WTC11 (cell line): ENCODE measurements at regions not wholly inside any gene's neighbourhood (a gene's known extent, or its start where the extent isn't known, plus 50 kb on each side); places are given as distances from the start of the nearest gene placed in this dataset.

Source experiments
- ATAC-seq: fragments of 200-7000 bp; cut with Tn5 transposase; 2 replicates; pipeline ENCODE4 v1.10.0; 2021; ENCODE audit warnings: mild to moderate bottlenecking, moderate library complexity
- CTCF ChIA-PET: fragments of 300-600 bp; sonication (Branson Sonifier 250); formaldehyde crosslinking; loops from one replicate; lab custom pipeline; 2021; ENCODE audit warnings: antibody characterized with exemption; lab: Charles Lee
- POLR2A ChIA-PET: fragments of 350-600 bp; sonication (Branson Sonifier 250); formaldehyde crosslinking; loops from one replicate; lab custom pipeline; 2021; ENCODE audit warnings: antibody characterized with exemption; lab: Charles Lee
- DNase-seq: peaks from one replicate; pipeline ENCODE4 v3.0.0; 2021; ENCODE audit warnings: low spot score
- H3K27ac Mint-ChIP-seq: 2 replicates; pipeline ENCODE4 v1.8.0; 2021; ENCODE audit warnings: mixed read lengths
- H3K27me3 Mint-ChIP-seq: 2 replicates; pipeline ENCODE4 v1.8.0; 2021; ENCODE audit warnings: low read depth, mild to moderate bottlenecking, moderate library complexity, mixed read lengths
- H3K36me3 Mint-ChIP-seq: 2 replicates; pipeline ENCODE4 v1.8.0; 2021; ENCODE audit warnings: mixed read lengths
- H3K4me1 Mint-ChIP-seq: 2 replicates; pipeline ENCODE4 v1.8.0; 2022; ENCODE audit warnings: mixed read lengths
- H3K4me3 Mint-ChIP-seq: 2 replicates; pipeline ENCODE4 v1.8.0; 2021; ENCODE audit warnings: mild to moderate bottlenecking, moderate library complexity, mixed read lengths
- H3K9me3 Mint-ChIP-seq: 2 replicates; pipeline ENCODE4 v1.8.0; 2021; ENCODE audit warnings: mixed read lengths
- ATF1 ChIP-seq: sonication (generic); formaldehyde crosslinking; IDR thresholded peaks from 2 replicates; pipeline ENCODE4 v1.8.1; 2023; ENCODE audit warnings: mild to moderate bottlenecking, moderate library complexity, missing genetic modification reagents
- EMX1 ChIP-seq: fragments of 250-450 bp; sonication (Bioruptor Pico); IDR thresholded peaks from 2 replicates; pipeline ENCODE4 v1.8.0; 2021; ENCODE audit warnings: mild to moderate bottlenecking
- MXD4 ChIP-seq: fragments of 250-450 bp; sonication (Bioruptor Pico); IDR thresholded peaks from 2 replicates; pipeline ENCODE4 v1.8.0; 2021; ENCODE audit warnings: mild to moderate bottlenecking, moderate library complexity, borderline replicate concordance
- NR2C2 ChIP-seq: sonication (generic); formaldehyde crosslinking; IDR thresholded peaks from 2 replicates; pipeline ENCODE4 v1.8.0; 2022; ENCODE audit warnings: mild to moderate bottlenecking, missing genetic modification reagents
- PRRX2 ChIP-seq: fragments of 250-450 bp; sonication (Bioruptor Pico); IDR thresholded peaks from 2 replicates; pipeline ENCODE4 v1.8.0; 2021; ENCODE audit warnings: mild to moderate bottlenecking
- RORB ChIP-seq: fragments of 250-450 bp; sonication (Bioruptor Pico); IDR thresholded peaks from 2 replicates; pipeline ENCODE4 v1.9.0; 2021; ENCODE audit warnings: mild to moderate bottlenecking
- SMAD3 ChIP-seq: sonication (generic); formaldehyde crosslinking; IDR thresholded peaks from 2 replicates; pipeline ENCODE4 v1.8.0; 2022; ENCODE audit warnings: missing genetic modification reagents, mild to moderate bottlenecking, borderline replicate concordance
- SMAD4 ChIP-seq: sonication (generic); formaldehyde crosslinking; IDR thresholded peaks from 2 replicates; pipeline ENCODE4 v1.8.0; 2022; ENCODE audit warnings: mild to moderate bottlenecking, missing genetic modification reagents
- SP1 ChIP-seq: sonication (generic); formaldehyde crosslinking; conservative IDR thresholded peaks from 2 replicates; pipeline ENCODE4 v1.8.1; 2022; ENCODE audit warnings: missing genetic modification reagents
- TCF7 ChIP-seq: sonication (generic); formaldehyde crosslinking; IDR thresholded peaks from 2 replicates; pipeline ENCODE4 v1.8.0; 2022; ENCODE audit warnings: mild to moderate bottlenecking, low read depth, missing genetic modification reagents, moderate library complexity
- TP53 ChIP-seq: sonication (generic); formaldehyde crosslinking; IDR thresholded peaks from 2 replicates; pipeline ENCODE4 v1.8.1; 2023; ENCODE audit warnings: mild to moderate bottlenecking, missing genetic modification reagents
- ZNF423 ChIP-seq: fragments of 250-450 bp; sonication (Bioruptor Pico); IDR thresholded peaks from 2 replicates; pipeline ENCODE4 v2.1.2; 2022; ENCODE audit warnings: mild to moderate bottlenecking, moderate library complexity
- ZNF671 ChIP-seq: fragments of 250-450 bp; sonication (Bioruptor Pico); IDR thresholded peaks from 2 replicates; pipeline ENCODE4 v1.8.0; 2021; ENCODE audit warnings: mild to moderate bottlenecking
- TF ChIP-seq, protein P1 (sequence below): sonication (generic); formaldehyde crosslinking; IDR thresholded peaks from 2 replicates; pipeline ENCODE4 v1.8.0; 2023; ENCODE audit warnings: mild to moderate bottlenecking, missing genetic modification reagents
- TF ChIP-seq, protein P2 (sequence below): sonication (generic); formaldehyde crosslinking; IDR thresholded peaks from 2 replicates; pipeline ENCODE4 v1.8.0; 2022; ENCODE audit warnings: missing genetic modification reagents
- TF ChIP-seq, protein P3 (sequence below): sonication (generic); formaldehyde crosslinking; IDR thresholded peaks from 2 replicates; pipeline ENCODE4 v1.8.0; 2022; ENCODE audit warnings: mild to moderate bottlenecking, missing genetic modification reagents
- TF ChIP-seq, protein P4 (sequence below): sonication (generic); formaldehyde crosslinking; IDR thresholded peaks from 2 replicates; pipeline ENCODE4 v1.8.1; 2023; ENCODE audit warnings: mild to moderate bottlenecking, moderate library complexity, missing genetic modification reagents
- TF ChIP-seq, protein P5 (sequence below): sonication (generic); formaldehyde crosslinking; IDR thresholded peaks from 2 replicates; pipeline ENCODE4 v1.8.1; 2022; ENCODE audit warnings: low read depth, missing genetic modification reagents, borderline replicate concordance

DNA sequence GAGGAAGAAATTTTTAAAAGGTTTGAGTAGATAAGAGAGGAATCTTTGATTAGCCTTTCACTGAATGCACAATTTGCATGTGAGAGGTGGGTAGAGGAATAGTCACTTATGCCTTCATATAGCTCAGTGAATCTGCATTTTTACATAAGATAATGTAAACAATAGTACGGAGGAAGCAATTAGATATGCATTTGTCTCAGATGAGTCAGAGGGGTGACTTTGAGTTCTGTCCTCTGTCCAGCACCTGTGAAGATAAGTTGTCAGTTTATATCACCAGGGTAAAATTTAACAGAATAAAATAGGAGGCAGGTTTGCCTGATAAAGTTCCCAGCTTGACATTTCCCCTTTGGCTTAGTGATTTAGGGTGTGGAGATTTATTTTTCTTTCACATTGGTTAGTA lies 841.9 kb downstream of the PCDH18 start:
- Mint-ChIP-seq H3K4me3 (no peak overlapping the region), H3K27ac (peak overlapping the region; percentile 30; the same call in 1 of the 2 replicates), H3K36me3 (no peaks in the 10 kb centered on the region), H3K4me1 (peaks cover 34% of the 10 kb centered on the region), H3K9me3 (peaks cover 13% of the 10 kb centered on the region), H3K27me3 (no peaks in the 10 kb centered on the region)
- ChIA-PET POLR2A (no interaction called here), CTCF (interaction anchor here (1.5 kb wide), 1 partner anchor 174 kb away, joined by 5 read pairs; no protein-coding TSS in a partner anchor)
- ATAC-seq (no peak; the same call in 1 of the 2 replicates), DNase-seq (no peak)
- TF ChIP-seq, protein P1, sequence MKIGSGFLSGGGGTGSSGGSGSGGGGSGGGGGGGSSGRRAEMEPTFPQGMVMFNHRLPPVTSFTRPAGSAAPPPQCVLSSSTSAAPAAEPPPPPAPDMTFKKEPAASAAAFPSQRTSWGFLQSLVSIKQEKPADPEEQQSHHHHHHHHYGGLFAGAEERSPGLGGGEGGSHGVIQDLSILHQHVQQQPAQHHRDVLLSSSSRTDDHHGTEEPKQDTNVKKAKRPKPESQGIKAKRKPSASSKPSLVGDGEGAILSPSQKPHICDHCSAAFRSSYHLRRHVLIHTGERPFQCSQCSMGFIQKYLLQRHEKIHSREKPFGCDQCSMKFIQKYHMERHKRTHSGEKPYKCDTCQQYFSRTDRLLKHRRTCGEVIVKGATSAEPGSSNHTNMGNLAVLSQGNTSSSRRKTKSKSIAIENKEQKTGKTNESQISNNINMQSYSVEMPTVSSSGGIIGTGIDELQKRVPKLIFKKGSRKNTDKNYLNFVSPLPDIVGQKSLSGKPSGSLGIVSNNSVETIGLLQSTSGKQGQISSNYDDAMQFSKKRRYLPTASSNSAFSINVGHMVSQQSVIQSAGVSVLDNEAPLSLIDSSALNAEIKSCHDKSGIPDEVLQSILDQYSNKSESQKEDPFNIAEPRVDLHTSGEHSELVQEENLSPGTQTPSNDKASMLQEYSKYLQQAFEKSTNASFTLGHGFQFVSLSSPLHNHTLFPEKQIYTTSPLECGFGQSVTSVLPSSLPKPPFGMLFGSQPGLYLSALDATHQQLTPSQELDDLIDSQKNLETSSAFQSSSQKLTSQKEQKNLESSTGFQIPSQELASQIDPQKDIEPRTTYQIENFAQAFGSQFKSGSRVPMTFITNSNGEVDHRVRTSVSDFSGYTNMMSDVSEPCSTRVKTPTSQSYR (CRISPR knock-in tag), result no peak
- TF ChIP-seq PRRX2 (CRISPR knock-in tag), result no peak
- TF ChIP-seq, protein P2, sequence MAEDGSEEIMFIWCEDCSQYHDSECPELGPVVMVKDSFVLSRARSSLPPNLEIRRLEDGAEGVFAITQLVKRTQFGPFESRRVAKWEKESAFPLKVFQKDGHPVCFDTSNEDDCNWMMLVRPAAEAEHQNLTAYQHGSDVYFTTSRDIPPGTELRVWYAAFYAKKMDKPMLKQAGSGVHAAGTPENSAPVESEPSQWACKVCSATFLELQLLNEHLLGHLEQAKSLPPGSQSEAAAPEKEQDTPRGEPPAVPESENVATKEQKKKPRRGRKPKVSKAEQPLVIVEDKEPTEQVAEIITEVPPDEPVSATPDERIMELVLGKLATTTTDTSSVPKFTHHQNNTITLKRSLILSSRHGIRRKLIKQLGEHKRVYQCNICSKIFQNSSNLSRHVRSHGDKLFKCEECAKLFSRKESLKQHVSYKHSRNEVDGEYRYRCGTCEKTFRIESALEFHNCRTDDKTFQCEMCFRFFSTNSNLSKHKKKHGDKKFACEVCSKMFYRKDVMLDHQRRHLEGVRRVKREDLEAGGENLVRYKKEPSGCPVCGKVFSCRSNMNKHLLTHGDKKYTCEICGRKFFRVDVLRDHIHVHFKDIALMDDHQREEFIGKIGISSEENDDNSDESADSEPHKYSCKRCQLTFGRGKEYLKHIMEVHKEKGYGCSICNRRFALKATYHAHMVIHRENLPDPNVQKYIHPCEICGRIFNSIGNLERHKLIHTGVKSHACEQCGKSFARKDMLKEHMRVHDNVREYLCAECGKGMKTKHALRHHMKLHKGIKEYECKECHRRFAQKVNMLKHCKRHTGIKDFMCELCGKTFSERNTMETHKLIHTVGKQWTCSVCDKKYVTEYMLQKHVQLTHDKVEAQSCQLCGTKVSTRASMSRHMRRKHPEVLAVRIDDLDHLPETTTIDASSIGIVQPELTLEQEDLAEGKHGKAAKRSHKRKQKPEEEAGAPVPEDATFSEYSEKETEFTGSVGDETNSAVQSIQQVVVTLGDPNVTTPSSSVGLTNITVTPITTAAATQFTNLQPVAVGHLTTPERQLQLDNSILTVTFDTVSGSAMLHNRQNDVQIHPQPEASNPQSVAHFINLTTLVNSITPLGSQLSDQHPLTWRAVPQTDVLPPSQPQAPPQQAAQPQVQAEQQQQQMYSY (CRISPR knock-in tag), result no peak
- TF ChIP-seq, protein P3, sequence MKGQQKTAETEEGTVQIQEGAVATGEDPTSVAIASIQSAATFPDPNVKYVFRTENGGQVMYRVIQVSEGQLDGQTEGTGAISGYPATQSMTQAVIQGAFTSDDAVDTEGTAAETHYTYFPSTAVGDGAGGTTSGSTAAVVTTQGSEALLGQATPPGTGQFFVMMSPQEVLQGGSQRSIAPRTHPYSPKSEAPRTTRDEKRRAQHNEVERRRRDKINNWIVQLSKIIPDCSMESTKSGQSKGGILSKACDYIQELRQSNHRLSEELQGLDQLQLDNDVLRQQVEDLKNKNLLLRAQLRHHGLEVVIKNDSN, result no peak
- no peak for TF ChIP-seq EMX1 (CRISPR knock-in tag)
- no peak for TF ChIP-seq ZNF423 (CRISPR knock-in tag)
- no peak for TF ChIP-seq ATF1
- no peak for TF ChIP-seq TCF7
- TF ChIP-seq MXD4, result no peak
- TF ChIP-seq TP53 (CRISPR knock-in tag), result no peak
- no peak for TF ChIP-seq ZNF671 (CRISPR knock-in tag)
- TF ChIP-seq, protein P4, sequence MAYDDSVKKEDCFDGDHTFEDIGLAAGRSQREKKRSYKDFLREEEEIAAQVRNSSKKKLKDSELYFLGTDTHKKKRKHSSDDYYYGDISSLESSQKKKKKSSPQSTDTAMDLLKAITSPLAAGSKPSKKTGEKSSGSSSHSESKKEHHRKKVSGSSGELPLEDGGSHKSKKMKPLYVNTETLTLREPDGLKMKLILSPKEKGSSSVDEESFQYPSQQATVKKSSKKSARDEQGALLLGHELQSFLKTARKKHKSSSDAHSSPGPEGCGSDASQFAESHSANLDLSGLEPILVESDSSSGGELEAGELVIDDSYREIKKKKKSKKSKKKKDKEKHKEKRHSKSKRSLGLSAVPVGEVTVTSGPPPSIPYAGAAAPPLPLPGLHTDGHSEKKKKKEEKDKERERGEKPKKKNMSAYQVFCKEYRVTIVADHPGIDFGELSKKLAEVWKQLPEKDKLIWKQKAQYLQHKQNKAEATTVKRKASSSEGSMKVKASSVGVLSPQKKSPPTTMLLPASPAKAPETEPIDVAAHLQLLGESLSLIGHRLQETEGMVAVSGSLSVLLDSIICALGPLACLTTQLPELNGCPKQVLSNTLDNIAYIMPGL (CRISPR knock-in tag), result no peak
- no peak for TF ChIP-seq RORB
- no peak for TF ChIP-seq SMAD4
- no peak for TF ChIP-seq SMAD3 (CRISPR knock-in tag)
- TF ChIP-seq, protein P5, sequence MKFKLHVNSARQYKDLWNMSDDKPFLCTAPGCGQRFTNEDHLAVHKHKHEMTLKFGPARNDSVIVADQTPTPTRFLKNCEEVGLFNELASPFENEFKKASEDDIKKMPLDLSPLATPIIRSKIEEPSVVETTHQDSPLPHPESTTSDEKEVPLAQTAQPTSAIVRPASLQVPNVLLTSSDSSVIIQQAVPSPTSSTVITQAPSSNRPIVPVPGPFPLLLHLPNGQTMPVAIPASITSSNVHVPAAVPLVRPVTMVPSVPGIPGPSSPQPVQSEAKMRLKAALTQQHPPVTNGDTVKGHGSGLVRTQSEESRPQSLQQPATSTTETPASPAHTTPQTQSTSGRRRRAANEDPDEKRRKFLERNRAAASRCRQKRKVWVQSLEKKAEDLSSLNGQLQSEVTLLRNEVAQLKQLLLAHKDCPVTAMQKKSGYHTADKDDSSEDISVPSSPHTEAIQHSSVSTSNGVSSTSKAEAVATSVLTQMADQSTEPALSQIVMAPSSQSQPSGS (CRISPR knock-in tag), result no peak
- TF ChIP-seq SP1 (CRISPR knock-in tag), result no peak
- TF ChIP-seq NR2C2, result no peak
